Stimulated activated CD4-positive, alpha-beta T cell treated with anti-CD3 and anti-CD28 coated beads, Interleukin-1b, Interleukin-23, amount 100 ng/mL, for 4 hours (primary cell): ENCODE measurements at regions not wholly inside any gene's neighbourhood (a gene's known extent, or its start where the extent isn't known, plus 50 kb on each side); places are given as distances from the start of the nearest gene placed in this dataset.

Experiments used
- DNase-seq, 2 donors: peaks; one replicate each; pipeline ENCODE4 v3.0.0-alpha.2; 2020; ENCODE audit warnings: low read depth in 2 of 2

GRCh38 chr1:59116920-59117542, 179.9 kb upstream of the FGGY start:
- DNase-seq: no peak

- DNase-seq: no peak
Measured at GRCh38 chr1:59122527-59122926, 174.4 kb upstream of the FGGY start.

GRCh38 chr1:59123081-59123681, 173.7 kb upstream of the FGGY start:
- no peak for DNase-seq

GRCh38 chr1:59124166-59124565, 172.7 kb upstream of the FGGY start:
- no peak for DNase-seq

DNA sequence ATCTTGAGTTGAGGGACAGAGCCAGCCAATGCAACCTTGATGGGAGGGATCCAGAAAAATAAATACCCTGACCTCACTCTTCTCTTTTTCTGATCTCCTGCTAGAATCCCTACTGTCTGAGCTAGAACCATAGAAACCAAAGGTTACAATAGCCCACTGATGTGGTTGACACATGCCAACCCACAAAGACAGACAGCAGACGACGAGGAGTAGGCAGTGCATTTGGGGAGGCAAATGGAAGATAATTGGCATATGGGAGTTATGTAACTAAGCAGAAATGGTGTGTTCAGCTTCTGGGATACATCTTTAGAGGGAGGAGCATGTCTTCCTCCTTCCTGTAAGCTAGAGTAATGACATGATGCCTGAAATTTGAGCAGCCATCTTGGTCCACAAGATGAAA, 171.7 kb upstream of the FGGY start:
- no peak for DNase-seq

- no peak for DNase-seq
Measured at GRCh38 chr1:59125676-59126320, 171.1 kb upstream of the FGGY start.

- DNase-seq: no peak
Measured at GRCh38 chr1:59126366-59126765, 170.5 kb upstream of the FGGY start.

DNA sequence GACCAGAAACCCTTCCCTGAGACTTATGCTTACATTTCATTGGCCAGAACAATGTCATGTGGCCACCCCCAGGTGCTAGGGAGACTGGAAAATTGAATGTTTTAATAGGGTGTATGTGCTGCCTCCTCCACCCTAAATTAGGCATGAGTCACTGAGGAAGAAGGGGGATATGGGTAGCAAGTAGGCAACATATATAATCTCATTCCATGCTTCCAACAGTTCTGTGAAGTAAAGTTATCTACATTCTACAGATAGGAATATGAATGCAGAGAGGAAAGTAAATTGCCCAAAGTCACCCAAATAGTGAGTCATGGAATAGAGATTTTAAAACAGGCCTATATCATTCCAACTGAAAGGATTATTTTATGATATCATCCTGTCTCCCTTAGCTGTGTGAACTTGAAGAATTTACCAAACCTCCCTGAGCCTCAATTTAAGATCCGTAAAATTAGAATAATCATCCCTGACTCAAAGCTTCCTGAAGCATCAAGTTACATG, 168.6 kb upstream of the FGGY start:
- DNase-seq: no peak

- DNase-seq: no peak
Measured at GRCh38 chr1:59128784-59129227, 168.1 kb upstream of the FGGY start.

DNA sequence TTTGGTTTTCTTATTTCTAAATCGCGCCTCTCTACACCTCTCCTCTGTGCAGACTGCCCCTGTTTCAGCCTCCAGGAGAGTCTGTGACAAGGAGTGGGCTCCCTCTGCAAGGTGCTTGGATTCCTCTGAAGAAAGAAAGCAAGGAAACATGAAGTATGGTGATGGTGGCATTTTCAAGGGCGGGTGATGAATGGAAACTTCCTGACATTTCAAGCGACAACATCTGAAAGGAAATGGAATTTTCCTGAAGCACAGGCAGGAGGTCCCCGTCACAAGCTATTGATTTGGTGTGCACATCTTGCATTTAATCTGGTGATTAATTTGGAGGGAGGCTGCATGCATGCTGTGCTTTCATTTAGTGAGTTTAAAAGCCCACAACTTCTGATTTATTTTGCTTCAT, 164.6 kb upstream of the FGGY start:
- DNase-seq: no peak

GRCh38 chr1:59133997-59134396, 162.9 kb upstream of the FGGY start:
- no peak for DNase-seq

DNA sequence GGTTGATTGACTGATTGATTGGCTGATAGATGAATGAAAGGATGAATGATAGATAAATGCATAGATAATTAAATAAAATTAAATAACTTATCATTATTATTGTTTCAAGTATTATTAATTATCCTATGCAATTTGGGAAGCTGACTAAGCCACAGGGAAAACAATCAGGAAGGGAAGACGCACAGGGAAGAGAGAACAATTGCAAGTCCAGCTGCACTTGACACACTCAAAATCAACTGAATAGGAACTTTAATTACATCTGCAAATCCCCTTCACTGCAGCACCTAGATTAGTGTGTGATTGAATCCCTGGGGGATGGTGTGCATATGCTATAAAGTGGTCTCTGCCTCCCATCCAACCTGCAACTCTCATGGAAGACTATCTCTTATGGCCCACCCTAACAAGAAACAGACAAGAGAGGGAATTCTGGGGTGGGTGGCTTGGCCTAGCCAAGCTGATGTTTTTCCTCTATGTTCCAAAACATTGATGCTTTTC, 161.1 kb upstream of the FGGY start:
- DNase-seq: no peak

DNA sequence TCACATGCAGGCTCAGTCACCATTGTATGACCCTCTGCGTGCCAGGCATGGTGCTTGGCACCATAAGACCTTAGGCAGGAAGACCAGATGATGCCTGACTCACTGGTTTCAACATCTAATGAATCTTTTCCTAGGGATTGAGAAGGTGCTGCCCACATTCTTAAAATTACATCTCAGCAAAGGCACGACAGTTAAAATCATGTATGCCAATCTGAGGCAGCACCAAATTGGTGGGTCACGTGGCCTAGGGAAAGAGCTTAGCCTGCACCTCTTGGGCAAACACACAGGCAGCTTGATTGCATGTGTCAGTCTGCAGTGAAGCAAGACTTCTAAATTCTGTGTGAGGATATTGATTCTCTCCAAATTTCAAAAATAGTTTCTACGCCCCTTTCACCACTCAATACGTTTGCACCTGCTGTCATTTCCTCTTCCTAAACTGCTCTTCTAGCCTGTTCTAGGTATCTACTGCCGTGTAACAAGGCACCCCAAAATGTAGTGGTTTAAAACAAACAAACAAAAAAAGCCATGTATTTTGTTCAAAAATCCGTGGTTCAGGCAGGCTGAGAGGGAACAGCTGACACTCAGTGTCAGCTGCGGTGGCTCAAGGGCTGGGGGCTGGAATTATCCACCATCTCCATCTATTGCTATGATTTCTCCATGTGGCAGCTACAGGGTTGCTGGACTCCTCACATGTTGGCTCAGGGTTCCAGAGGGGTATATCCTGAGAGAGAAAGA, 160.2 kb upstream of the FGGY start:
- DNase-seq: no peak

DNA sequence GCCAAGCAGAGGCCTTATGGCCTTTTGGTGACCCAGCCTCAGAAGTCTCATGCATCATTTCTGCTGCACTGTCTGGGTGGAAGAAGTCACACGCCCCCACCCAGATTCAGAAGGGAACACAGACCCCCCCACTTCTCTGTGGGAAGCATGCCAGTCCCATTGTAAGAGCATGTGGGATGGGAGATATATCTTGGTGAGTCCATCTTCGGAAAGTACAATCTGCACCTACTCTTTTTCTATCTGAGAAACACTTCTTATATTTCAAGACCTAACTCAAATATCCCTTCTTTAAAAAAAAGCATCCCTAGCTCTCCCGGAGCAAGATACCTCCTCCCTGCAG, 159.6 kb upstream of the FGGY start:
- DNase-seq: no peak

- DNase-seq: no peak
Measured at GRCh38 chr1:59137968-59138367, 158.9 kb upstream of the FGGY start.

DNA sequence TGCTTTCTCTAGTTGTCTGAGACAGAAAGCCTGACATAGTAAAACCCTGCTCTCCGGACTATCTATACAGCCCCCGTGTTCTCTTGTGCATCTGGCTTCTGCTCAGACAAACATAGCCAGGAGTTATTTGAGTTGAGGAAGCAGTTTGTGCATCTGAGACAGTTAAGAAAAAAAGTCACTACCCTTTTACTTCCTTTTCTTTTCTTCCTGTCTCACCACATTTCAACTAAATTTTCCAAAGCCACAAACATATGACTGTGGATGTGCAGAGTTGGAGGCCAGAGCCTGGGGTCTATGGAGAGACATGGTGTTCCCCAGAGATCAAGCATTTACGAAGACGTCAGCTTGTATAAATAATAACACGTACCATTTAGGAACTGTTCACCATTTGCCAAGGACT, 158.5 kb upstream of the FGGY start:
- DNase-seq: no peak

- DNase-seq: no peak
Measured at GRCh38 chr1:59139396-59139795, 157.5 kb upstream of the FGGY start.

DNA sequence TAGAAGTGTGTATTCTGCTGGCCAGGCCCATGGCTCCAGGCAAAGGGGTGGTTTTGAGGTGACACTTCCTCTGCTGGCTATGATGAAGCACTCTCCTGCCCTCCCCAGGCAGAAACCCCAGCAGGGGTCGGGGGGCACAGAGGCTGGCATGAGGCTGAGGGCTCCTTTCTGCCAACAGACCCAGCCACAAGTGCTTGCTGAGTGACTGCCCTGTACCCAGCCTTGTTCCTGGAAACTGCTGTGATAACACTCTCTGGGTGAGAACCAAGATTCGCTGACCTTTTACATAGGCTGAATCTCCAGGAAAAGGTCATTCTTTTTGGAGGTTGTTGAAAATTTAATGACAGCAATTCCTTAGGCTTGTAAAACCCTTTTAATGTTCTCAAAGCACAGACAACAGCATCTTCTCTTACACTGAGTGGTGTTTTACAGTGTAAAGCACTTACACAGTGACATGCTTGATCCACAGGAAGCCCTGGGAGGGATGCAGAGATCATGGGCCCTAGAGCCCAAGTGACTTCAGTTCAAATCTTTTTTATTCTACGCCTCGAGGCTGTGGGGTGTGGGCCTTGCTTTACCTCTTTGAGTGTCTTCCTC, 155.5 kb upstream of the FGGY start:
- DNase-seq: no peak

GRCh38 chr1:59142311-59143132, 154.4 kb upstream of the FGGY start:
- no peak for DNase-seq

DNA sequence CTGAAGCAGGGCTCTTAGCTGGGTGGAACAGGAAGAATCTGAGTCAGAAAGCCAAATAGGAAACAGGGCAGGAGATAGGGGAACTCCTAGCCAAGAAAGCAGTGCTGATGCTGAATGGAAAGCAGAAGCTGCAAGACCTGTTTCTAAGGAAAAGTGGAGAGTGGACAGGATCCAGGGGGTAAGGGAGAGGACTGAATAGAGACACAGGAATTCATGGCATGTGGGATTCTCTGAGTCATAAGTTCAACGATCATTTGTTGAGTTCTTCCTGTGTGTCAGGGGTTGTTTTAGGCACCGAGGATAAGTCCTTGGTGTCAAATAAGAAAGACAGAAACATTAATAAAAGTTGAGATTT, 153.8 kb upstream of the FGGY start:
- DNase-seq: no peak

GRCh38 chr1:59143811-59144210, 153.1 kb upstream of the FGGY start:
- no peak for DNase-seq
